ENCODE measurements at regions not wholly inside any gene's neighbourhood (a gene's known extent, or its start where the extent isn't known, plus 50 kb on each side); places are given as distances from the start of the nearest gene placed in this dataset.

- POLR2A ChIA-PET, result no interaction called here
- Mint-ChIP-seq H3K4me1 (no peaks in the 10 kb centered on the region), H3K9me3 (peaks cover 0 to 9% (median 0%) of the 10 kb centered on the region in 9 donors), H3K36me3 (no peaks in the 10 kb centered on the region), H3K27ac (no peak overlapping the region), H3K4me3 (no peak overlapping the region), H3K27me3 (no peaks in the 10 kb centered on the region)
- DNase-seq (no peak), ATAC-seq (no peak)
These were observed 55.5 kb upstream of the SLC5A12 start for GRCh38 chr11:26777372-26777808.

GRCh38 chr11:26778000-26778757 lies 56.3 kb upstream of the SLC5A12 start:
- POLR2A ChIA-PET, result no interaction called here
- Mint-ChIP-seq H3K27me3 (no peaks in the 10 kb centered on the region), H3K4me1 (no peaks in the 10 kb centered on the region), H3K27ac (no peak overlapping the region), H3K9me3 (peaks cover 0 to 14% (median 5%) of the 10 kb centered on the region in 9 donors), H3K4me3 (no peak overlapping the region), H3K36me3 (no peaks in the 10 kb centered on the region)
- ATAC-seq (no peak), DNase-seq (no peak)

GRCh38 chr11:26779074-26779865 lies 57.4 kb upstream of the SLC5A12 start:
- Mint-ChIP-seq H3K9me3 (peaks cover 0 to 22% (median 14%) of the 10 kb centered on the region in 9 donors), H3K27me3 (no peaks in the 10 kb centered on the region), H3K36me3 (no peaks in the 10 kb centered on the region), H3K4me3 (no peak overlapping the region), H3K27ac (no peak overlapping the region), H3K4me1 (no peaks in the 10 kb centered on the region)
- ATAC-seq (no peak), DNase-seq (no peak)
- POLR2A ChIA-PET, result no interaction called here

GRCh38 chr11:26780376-26781085 lies 58.7 kb upstream of the SLC5A12 start:
- Mint-ChIP-seq H3K9me3 (peaks cover 0 to 28% (median 19%) of the 10 kb centered on the region in 9 donors), H3K27me3 (no peaks in the 10 kb centered on the region), H3K4me1 (no peaks in the 10 kb centered on the region), H3K36me3 (no peaks in the 10 kb centered on the region), H3K27ac (no peak overlapping the region), H3K4me3 (no peak overlapping the region)
- DNase-seq (no peak), ATAC-seq (no peak)
- POLR2A ChIA-PET, result interaction anchor here (0.7 kb wide), 1 partner anchor 137 kb away, joined by 8 read pairs; no protein-coding TSS in a partner anchor

DNA sequence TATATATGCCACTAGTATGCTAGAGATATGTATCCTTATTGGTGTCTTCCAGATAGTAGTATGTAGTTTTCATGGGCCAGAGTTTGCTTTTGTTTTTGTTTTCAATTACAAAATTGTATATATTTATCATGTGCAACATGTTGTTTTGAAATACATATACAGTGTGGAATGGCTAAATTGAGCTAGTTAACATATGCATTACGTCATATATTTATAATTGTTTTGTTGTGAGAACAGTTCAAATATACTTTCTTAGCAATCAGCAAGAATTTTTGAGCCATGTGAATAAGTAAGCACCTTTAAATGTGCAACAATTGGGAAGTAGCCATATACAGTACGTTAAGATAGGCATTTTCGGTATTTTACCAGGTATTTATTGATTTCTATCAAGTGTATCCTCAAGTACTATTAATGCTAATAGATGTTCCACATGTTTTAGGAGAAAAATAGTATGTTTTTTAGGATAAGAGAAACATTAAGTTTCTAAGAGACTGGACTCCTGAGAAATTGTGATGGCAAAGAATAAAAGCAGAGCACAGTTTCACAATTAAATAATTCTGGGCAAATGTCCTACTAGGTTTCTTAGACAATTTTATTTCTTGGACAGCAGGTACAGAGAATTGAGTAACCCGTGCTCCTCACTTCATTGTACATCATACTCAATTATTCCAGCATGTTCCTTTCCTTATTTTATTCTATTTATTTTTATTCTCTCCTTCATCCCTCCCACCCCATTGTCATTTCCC lies 60.5 kb upstream of the SLC5A12 start:
- Mint-ChIP-seq H3K27me3 (no peaks in the 10 kb centered on the region), H3K4me1 (no peaks in the 10 kb centered on the region), H3K36me3 (no peaks in the 10 kb centered on the region), H3K27ac (no peak overlapping the region), H3K9me3 (peaks cover 0 to 36% (median 23%) of the 10 kb centered on the region in 9 donors), H3K4me3 (no peak overlapping the region)
- ATAC-seq (no peak), DNase-seq (no peak)
- POLR2A ChIA-PET, result no interaction called here

GRCh38 chr11:26783997-26784396 lies 62.1 kb upstream of the SLC5A12 start:
- H3K4me3 Mint-ChIP-seq, result no peak overlapping the region
- POLR2A ChIA-PET, result no interaction called here
- peaks cover 0 to 37% (median 23%) of the 10 kb centered on the region in 9 donors for H3K9me3 Mint-ChIP-seq
- no peaks in the 10 kb centered on the region for H3K4me1 Mint-ChIP-seq
- no peaks in the 10 kb centered on the region for H3K27me3 Mint-ChIP-seq
- no peaks in the 10 kb centered on the region for H3K36me3 Mint-ChIP-seq
- no peak for ATAC-seq
- H3K27ac Mint-ChIP-seq, result no peak overlapping the region
- DNase-seq, result no peak

- H3K4me1 Mint-ChIP-seq, result no peaks in the 10 kb centered on the region
- H3K27me3 Mint-ChIP-seq, result no peaks in the 10 kb centered on the region
- peaks cover 0 to 18% (median 4%) of the 10 kb centered on the region in 9 donors for H3K9me3 Mint-ChIP-seq
- no peak overlapping the region for H3K4me3 Mint-ChIP-seq
- ATAC-seq (no peak), DNase-seq (no peak)
- no peak overlapping the region for H3K27ac Mint-ChIP-seq
- no peaks in the 10 kb centered on the region for H3K36me3 Mint-ChIP-seq
- POLR2A ChIA-PET, result no interaction called here
These were observed 68.9 kb upstream of the SLC5A12 start for GRCh38 chr11:26790738-26791137.

GRCh38 chr11:26792941-26793340 lies 71.1 kb upstream of the SLC5A12 start:
- DNase-seq, result no peak
- POLR2A ChIA-PET, result no interaction called here
- no peak overlapping the region for H3K27ac Mint-ChIP-seq
- H3K36me3 Mint-ChIP-seq, result no peaks in the 10 kb centered on the region
- peaks cover 0 to 12% (median 4%) of the 10 kb centered on the region in 9 donors for H3K9me3 Mint-ChIP-seq
- ATAC-seq, result no peak
- H3K27me3 Mint-ChIP-seq, result no peaks in the 10 kb centered on the region
- no peak overlapping the region for H3K4me3 Mint-ChIP-seq
- H3K4me1 Mint-ChIP-seq, result no peaks in the 10 kb centered on the region

DNA sequence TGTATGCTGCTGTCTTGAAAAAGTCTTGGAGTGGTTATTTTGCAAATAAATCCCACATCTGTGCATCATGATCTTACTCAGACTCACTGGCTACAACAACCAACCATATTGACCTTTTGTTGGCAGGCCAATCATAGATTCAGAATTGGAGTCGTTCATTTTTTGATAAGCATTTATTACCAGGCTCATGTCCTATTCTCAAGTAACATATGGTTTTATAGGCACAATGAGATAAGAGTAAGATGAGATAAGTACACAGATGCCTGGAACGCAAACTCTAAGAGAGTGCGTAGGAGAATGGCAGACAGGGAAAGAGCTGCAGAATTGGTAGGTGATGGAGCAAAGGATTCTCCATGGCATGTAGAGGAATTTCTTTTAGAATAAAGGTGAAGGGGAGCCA lies 71.6 kb upstream of the SLC5A12 start:
- no peak for DNase-seq
- no peak for ATAC-seq
- POLR2A ChIA-PET, result no interaction called here
- no peak overlapping the region for H3K27ac Mint-ChIP-seq
- peaks cover 0 to 12% (median 4%) of the 10 kb centered on the region in 9 donors for H3K9me3 Mint-ChIP-seq
- no peak overlapping the region for H3K4me3 Mint-ChIP-seq
- H3K36me3 Mint-ChIP-seq, result no peaks in the 10 kb centered on the region
- H3K4me1 Mint-ChIP-seq, result no peaks in the 10 kb centered on the region
- no peaks in the 10 kb centered on the region for H3K27me3 Mint-ChIP-seq

GRCh38 chr11:26801601-26802000 lies 79.7 kb upstream of the SLC5A12 start:
- ATAC-seq, result no peak
- Mint-ChIP-seq H3K4me1 (no peaks in the 10 kb centered on the region), H3K27me3 (no peaks in the 10 kb centered on the region), H3K4me3 (no peak overlapping the region), H3K36me3 (no peaks in the 10 kb centered on the region), H3K9me3 (peaks cover 0 to 14% (median 3%) of the 10 kb centered on the region in 9 donors), H3K27ac (no peak overlapping the region)
- DNase-seq, result no peak
- POLR2A ChIA-PET, result no interaction called here

DNA sequence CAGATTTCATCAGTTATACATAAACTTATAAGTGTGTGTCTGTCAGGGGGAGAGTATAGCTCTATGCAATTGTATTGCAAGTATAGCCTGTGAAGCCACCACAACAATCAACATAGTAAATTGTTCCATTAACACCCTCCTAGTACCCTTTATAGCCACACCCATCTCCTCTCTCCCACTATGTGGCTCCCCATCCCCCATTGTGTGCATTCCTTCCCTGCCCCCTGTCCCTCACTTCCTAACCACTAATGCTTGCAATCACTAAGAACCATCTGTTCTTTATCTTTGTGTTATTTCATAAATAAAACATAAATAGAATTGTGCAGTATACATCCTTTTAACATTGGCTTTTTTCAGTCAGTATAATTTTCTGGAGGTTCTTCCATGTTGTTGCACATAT lies 83.1 kb upstream of the SLC5A12 start:
- DNase-seq, result no peak
- no peak overlapping the region for H3K4me3 Mint-ChIP-seq
- no peak for ATAC-seq

GRCh38 chr11:26806219-26806618 lies 84.4 kb upstream of the SLC5A12 start:
- Mint-ChIP-seq H3K36me3 (no peaks in the 10 kb centered on the region), H3K9me3 (peaks cover 0 to 24% (median 6%) of the 10 kb centered on the region in 9 donors), H3K27me3 (no peaks in the 10 kb centered on the region), H3K27ac (no peak overlapping the region), H3K4me3 (no peak overlapping the region), H3K4me1 (no peaks in the 10 kb centered on the region)
- POLR2A ChIA-PET, result no interaction called here
- DNase-seq, result no peak
- no peak for ATAC-seq

More for the DNA sequence above, 83.1 kb upstream of the SLC5A12 start:
- Mint-ChIP-seq H3K27ac (no peak overlapping the region), H3K9me3 (peaks cover 0 to 20% (median 6%) of the 10 kb centered on the region in 9 donors), H3K4me1 (no peaks in the 10 kb centered on the region), H3K27me3 (no peaks in the 10 kb centered on the region), H3K36me3 (no peaks in the 10 kb centered on the region)
- POLR2A ChIA-PET, result no interaction called here
